ACC112 (cell line): ENCODE measurements at regions not wholly inside any gene's neighbourhood (a gene's known extent, or its start where the extent isn't known, plus 50 kb on each side); places are given as distances from the start of the nearest gene placed in this dataset.

Experiments used
- H2AFZ ChIP-seq: fragments of 200-600 bp; sonication (generic); one replicate; pipeline ENCODE4 v1.6.0; 2017; ENCODE audit warnings: antibody characterized with exemption, low read length; ENCODE audit not compliant: unreplicated experiment
- H3K27ac ChIP-seq: fragments of 200-600 bp; sonication (generic); 2 replicates; pipeline ENCODE4 v1.5.1; 2014; ENCODE audit warnings: low read depth, mild to moderate bottlenecking, antibody characterized with exemption, low read length, moderate library complexity
- H3K27me3 ChIP-seq: fragments of 200-600 bp; sonication (generic); 2 replicates; pipeline ENCODE4 v1.6.1; 2014; ENCODE audit warnings: mild to moderate bottlenecking, antibody characterized with exemption, low read length, moderate library complexity, mixed read lengths; ENCODE audit not compliant: insufficient read depth
- H3K36me3 ChIP-seq: fragments of 200-600 bp; sonication (generic); 2 replicates; pipeline ENCODE4 v1.6.1; 2016; ENCODE audit warnings: mild to moderate bottlenecking, antibody characterized with exemption, low read length, moderate library complexity, mixed read lengths; ENCODE audit not compliant: insufficient read depth
- H3K4me1 ChIP-seq: fragments of 200-600 bp; sonication (generic); one replicate; pipeline ENCODE4 v1.6.1; 2016; ENCODE audit warnings: low read length, mixed read lengths; ENCODE audit not compliant: insufficient read depth, unreplicated experiment, control insufficient read depth
- H3K4me3 ChIP-seq: fragments of 200-600 bp; sonication (generic); 2 replicates; pipeline ENCODE4 v1.5.1; 2014; ENCODE audit warnings: mild to moderate bottlenecking, low read depth, low read length
- H3K79me2 ChIP-seq: fragments of 200-600 bp; sonication (generic); one replicate; pipeline ENCODE4 v1.6.0; 2016; ENCODE audit warnings: low read length; ENCODE audit not compliant: control insufficient read depth, unreplicated experiment, insufficient read depth

DNA sequence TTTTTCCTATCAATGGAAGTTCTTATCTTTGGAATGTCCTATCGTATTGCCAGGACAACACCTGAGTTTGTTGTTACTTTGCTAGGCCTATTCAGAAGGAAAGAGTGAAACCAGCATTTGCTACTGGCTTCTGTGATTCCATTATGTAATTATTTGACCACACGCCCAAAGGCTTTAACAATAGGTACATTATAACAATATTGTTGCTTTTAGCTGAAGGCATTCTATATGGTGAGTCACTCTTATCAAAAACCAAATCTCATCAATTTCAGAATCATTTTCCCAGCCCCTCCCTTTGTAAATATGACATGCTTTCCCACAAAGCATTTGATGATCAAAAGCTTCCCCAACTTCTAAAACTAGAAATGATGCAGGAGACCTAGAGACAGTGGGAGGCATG lies 294.4 kb upstream of the NEBL start:
- H2AFZ ChIP-seq: no peak overlapping the region
- no peak overlapping the region for H3K4me3 ChIP-seq
- H3K27me3 ChIP-seq: no peaks in the 10 kb centered on the region
- no peaks in the 10 kb centered on the region for H3K36me3 ChIP-seq
- H3K4me1 ChIP-seq: peaks cover 14% of the 10 kb centered on the region
- no peak overlapping the region for H3K27ac ChIP-seq
- H3K79me2 ChIP-seq: no peaks in the 10 kb centered on the region

DNA sequence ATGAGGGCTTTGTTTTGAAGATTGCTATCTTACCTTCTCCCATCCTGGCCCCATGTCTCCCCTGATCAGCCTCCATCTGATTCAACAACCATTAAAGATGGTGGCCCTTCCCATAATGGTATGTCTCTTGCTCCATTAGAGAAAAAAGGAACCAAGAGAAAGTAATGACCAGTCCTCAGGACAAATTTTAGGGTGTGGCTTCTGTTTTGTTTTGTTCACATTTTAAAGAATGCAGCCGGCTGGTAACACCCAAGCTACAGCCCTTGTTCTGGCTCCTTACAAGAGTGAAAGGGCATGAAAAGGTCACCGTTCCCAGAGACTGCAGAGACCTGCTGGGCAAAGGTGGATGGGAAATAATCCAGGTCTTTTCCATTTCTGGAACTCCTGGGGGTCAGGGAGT lies 287.9 kb upstream of the NEBL start:
- H3K27ac ChIP-seq: peak overlapping the region; percentile 78
- no peaks in the 10 kb centered on the region for H3K27me3 ChIP-seq
- H3K79me2 ChIP-seq: no peaks in the 10 kb centered on the region
- no peak overlapping the region for H3K4me3 ChIP-seq
- peaks cover 26% of the 10 kb centered on the region for H3K4me1 ChIP-seq
- H3K36me3 ChIP-seq: no peaks in the 10 kb centered on the region
- no peak overlapping the region for H2AFZ ChIP-seq

DNA sequence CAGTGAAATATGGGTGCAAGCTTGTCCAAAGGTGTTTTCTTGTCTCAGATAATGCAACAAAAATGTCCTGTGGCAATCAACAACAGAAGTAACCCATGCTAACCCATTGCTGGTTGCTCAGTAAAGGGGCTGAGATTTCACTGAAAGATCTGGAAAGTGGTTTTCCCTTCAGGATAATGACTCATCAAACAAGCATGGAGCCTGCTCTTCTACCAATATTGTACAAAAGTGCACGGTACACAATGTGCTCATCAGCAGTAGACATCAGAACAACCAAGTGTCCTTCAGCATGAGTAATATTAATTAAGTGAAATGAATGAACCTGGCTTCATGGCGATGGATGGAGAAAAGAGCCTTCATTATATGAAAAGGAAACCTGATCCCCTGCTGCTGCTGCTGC lies 287.1 kb upstream of the NEBL start:
- H3K4me1 ChIP-seq: peaks cover 26% of the 10 kb centered on the region
- peak overlapping the region; percentile 78 for H3K27ac ChIP-seq
- H2AFZ ChIP-seq: peak overlapping the region; percentile 71
- peak overlapping the region; percentile 8; the same call in 1 of the 2 replicates for H3K4me3 ChIP-seq
- H3K27me3 ChIP-seq: no peaks in the 10 kb centered on the region
- no peaks in the 10 kb centered on the region for H3K79me2 ChIP-seq
- no peaks in the 10 kb centered on the region for H3K36me3 ChIP-seq

DNA sequence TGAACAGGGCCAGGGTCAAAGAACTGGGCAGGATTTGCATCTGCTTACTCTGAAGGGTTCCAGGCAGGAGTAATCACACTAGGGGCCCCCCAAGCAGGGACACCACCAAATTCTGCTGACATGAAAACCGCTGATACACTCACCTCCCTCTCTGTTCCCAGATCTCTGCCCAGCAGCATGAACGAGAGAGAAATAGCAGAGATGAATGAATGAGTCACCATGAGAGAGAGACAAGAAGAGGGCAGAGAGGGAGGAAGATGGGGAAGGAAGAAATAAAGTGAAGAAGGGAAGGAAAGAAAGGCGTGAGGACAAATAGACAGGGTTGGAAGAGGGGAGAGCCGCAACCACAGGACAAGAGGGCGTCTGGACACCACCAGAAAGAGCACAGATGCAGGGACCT lies 285.9 kb upstream of the NEBL start:
- Histone ChIP-seq H3K4me1 (peaks cover 26% of the 10 kb centered on the region), H2AFZ (no peak overlapping the region), H3K36me3 (no peaks in the 10 kb centered on the region), H3K27me3 (no peaks in the 10 kb centered on the region), H3K4me3 (no peak overlapping the region), H3K79me2 (no peaks in the 10 kb centered on the region), H3K27ac (0 out of 2 replicates have a peak overlapping the region, but pooled peaks have one; percentile 78)

DNA sequence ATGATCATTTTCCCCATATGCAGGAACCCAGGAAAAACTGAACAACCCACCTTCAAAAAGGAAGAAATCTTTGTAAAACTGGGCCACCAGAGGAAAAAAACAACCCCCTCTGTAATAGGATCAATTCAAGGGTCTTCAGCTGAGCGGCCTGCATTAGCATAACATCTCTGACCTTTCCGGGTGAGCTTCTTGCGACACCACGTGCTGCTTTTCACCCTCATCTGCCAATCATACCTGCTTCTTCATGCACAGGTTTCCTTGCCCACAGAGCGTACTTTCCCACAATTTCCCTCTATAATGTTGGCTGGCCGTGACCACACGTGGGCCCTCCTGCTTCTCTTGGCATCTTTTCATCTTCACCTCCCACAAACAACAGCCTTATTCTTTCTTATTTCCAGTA lies 284.3 kb upstream of the NEBL start:
- Histone ChIP-seq H3K27me3 (no peaks in the 10 kb centered on the region), H3K4me3 (no peak overlapping the region), H3K4me1 (peaks cover 26% of the 10 kb centered on the region), H3K79me2 (no peaks in the 10 kb centered on the region), H3K27ac (no peak overlapping the region), H3K36me3 (no peaks in the 10 kb centered on the region), H2AFZ (no peak overlapping the region)

DNA sequence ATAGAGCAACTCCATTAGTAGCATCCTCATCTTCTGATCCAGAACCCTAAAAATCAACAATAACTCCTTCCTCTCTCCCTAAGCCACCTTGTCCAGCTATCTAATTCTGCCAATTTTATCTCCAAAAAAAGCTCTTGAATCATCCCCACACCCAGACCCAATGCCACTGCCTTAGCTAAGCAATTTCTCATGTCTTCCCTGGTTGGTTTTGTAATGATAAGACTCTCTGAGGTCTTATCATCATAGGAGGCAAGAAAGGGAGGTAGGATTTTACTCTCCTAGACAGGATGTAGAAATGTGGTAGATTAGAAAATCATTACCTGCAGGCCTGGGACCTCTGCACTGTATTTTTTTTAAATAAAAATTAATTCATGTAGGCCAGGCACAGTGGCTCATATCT lies 283.5 kb upstream of the NEBL start:
- no peaks in the 10 kb centered on the region for H3K36me3 ChIP-seq
- peaks cover 26% of the 10 kb centered on the region for H3K4me1 ChIP-seq
- no peak overlapping the region for H3K27ac ChIP-seq
- H3K4me3 ChIP-seq: no peak overlapping the region
- no peaks in the 10 kb centered on the region for H3K79me2 ChIP-seq
- no peak overlapping the region for H2AFZ ChIP-seq
- H3K27me3 ChIP-seq: no peaks in the 10 kb centered on the region

DNA sequence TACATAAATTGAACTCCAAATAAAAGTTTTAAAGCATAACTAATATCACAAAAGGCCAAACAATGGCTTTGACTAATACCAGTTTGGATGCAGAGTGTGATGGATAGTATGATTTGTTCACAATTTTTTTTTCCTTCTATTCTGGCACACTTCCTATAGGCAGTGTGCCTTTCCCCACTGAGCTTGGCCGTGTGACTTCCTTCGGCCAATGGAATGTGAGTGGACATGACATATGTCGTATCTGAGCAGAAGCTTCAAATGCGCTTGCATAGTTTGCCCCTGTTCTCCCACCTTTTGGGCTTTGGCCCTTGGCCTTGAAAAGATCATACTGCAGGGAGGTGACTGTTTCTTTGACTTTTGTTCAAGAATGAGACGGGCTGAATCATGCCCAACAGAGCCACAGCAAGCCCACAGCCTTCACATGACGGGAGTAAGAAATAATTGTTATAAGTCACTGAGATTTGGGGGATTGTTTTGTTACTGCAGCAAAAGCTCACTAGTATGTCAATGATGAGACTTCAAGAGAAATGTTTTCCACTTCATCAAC lies 279.9 kb upstream of the NEBL start:
- H3K4me3 ChIP-seq: no peak overlapping the region

DNA sequence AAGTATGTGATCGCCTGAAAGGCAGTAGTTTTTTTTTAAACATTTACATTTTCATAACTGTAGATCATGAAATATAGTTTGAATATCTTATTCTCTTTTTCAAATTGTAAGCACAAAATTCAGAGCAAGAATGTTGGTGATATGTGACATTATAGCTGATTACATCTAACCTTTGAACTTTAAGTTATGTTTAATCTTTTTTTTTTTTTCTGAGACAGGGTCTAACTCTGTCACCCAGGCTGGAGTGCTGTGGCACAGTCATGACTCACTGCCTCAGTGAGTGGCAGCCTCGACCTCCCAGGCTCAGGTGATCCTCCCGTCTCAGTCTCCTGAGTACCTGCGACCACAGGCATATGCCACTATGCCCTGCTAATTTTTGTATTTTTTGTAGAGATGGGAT lies 278.7 kb upstream of the NEBL start:
- no peaks in the 10 kb centered on the region for H3K36me3 ChIP-seq
- no peak overlapping the region for H3K27ac ChIP-seq
- no peaks in the 10 kb centered on the region for H3K27me3 ChIP-seq
- no peaks in the 10 kb centered on the region for H3K4me1 ChIP-seq
- no peak overlapping the region for H2AFZ ChIP-seq
- H3K79me2 ChIP-seq: no peaks in the 10 kb centered on the region
- no peak overlapping the region for H3K4me3 ChIP-seq

More for the DNA sequence above, 279.9 kb upstream of the NEBL start:
- Histone ChIP-seq H2AFZ (no peak overlapping the region), H3K36me3 (no peaks in the 10 kb centered on the region), H3K27me3 (no peaks in the 10 kb centered on the region), H3K27ac (no peak overlapping the region), H3K79me2 (no peaks in the 10 kb centered on the region), H3K4me1 (no peaks in the 10 kb centered on the region)

DNA sequence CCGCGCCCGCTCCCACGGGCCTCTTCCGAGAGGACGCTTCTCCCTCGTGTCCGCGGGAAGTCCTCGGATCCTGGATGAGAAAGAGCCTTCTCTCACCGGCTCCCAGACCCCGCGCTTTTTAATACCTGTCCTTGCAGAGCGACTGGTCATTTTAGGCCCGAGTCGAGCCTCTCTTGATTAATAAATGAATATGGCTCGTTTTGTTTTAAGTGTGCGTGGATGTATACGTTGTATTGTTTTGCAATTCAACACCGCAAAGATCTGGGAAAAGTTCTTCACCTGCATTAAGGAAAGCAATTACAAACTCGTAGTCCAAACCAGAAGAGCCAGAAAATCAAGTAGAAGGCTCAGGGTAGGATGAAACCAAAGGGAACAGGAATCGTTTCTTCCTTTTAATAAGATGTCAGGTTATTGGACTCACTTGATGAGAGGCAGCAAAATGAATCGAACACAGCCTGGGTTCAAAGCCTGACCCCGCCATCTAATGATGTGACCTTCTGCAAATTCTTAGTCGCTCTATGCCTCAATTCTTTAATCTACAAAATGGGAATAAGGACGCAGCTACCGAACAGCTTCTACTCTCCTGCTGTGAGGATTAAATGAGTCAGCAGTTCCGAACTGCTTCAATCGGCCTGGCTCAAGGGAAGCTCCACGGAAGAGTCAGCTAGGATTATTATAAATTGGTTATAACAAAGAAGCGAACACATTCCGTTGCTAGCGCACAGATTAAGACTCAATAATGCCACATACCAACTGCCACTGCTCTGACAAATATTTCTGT lies 277.8 kb upstream of the NEBL start:
- Histone ChIP-seq H3K4me3 (peak overlapping the region; percentile 91), H3K36me3 (no peaks in the 10 kb centered on the region), H3K27ac (no peak overlapping the region), H3K27me3 (no peaks in the 10 kb centered on the region), H2AFZ (no peak overlapping the region), H3K79me2 (no peaks in the 10 kb centered on the region), H3K4me1 (no peaks in the 10 kb centered on the region)

DNA sequence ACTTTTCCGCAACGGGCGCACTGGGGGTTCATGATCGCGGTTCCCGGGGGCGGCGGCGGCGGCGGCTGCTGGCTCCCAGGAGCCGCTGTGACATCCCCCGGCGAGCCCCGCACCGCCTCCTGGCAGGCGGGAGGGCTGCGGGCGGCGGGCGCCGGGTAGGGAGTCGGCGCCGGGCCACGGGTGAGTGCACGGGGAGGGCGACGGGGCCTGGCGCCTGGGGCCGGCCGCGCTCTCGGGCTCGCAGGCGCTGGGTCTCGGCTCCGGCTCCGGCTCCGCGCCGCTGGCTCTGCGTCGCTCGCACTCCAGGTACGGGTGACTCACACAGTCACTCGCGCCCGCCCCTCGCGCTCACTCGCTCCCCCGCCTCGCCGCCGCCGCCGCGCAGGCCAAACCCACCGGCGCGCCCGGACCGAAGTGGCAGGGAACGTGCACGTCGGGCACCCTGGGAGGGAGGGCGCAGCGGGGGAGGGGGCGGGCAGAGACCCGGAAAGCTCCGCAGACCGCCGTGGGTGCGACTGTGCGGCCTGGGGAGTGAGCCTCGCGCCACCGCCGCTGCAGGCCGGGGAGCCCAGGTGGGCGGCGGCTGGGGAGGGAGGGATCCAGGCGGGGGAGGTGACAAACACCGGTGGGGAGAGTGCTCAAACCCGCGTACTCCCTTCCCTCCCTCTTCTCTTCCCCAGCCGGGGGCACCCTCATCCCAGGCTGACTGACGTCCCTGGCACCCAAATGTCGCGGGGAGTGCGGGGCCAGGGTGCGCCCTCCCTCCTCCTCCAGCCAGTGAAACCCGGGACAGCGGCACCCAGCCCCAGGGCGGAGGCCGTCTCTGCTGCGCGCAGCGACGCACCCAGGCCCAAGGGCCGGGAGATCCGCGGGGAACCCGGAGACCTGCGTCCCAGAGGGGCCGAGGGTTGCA lies 276.9 kb upstream of the NEBL start:
- peak overlapping the region; percentile 73 for H2AFZ ChIP-seq
- no peaks in the 10 kb centered on the region for H3K27me3 ChIP-seq
- no peaks in the 10 kb centered on the region for H3K79me2 ChIP-seq
- no peaks in the 10 kb centered on the region for H3K4me1 ChIP-seq
- H3K4me3 ChIP-seq: peak overlapping the region; percentile 91
- H3K27ac ChIP-seq: no peak overlapping the region
- no peaks in the 10 kb centered on the region for H3K36me3 ChIP-seq
